PFSK-1 (cell line): ENCODE measurements at regions not wholly inside any gene's neighbourhood (a gene's known extent, or its start where the extent isn't known, plus 50 kb on each side); places are given as distances from the start of the nearest gene placed in this dataset.

ENCODE experiments used
- POLR2AphosphoS5 ChIP-seq: IDR thresholded peaks from 2 replicates; pipeline ENCODE4 v1.6.1; 2012; ENCODE audit warnings: low read depth, mild to moderate bottlenecking, control low read depth, low read length, moderate library complexity
- REST ChIP-seq, 2 experiments: IDR thresholded peaks; 2 replicates each; pipeline versions ENCODE4 v1.6.1 to v1.8.0; 2011 to 2012; ENCODE audit warnings: low read depth in 2 of 2, low read length in 2 of 2, control low read depth in 1 of 2, inconsistent platforms in 1 of 2, mild to moderate bottlenecking in 1 of 2, moderate library complexity in 1 of 2; ENCODE audit not compliant: insufficient read depth in 1 of 2
- SIN3A ChIP-seq: IDR thresholded peaks from 2 replicates; pipeline ENCODE4 v1.6.1; 2012; ENCODE audit warnings: mild to moderate bottlenecking, low read length, moderate library complexity, borderline replicate concordance; ENCODE audit not compliant: insufficient read depth

GRCh38 chr3:80994085-80994665, 767.3 kb downstream of the GBE1 start:
- TF ChIP-seq POLR2AphosphoS5 = no peak
- TF ChIP-seq SIN3A = no peak
- TF ChIP-seq REST (IDR thresholded peaks at IDR 0.05; ENCODE audit: insufficient read depth in 1 of 2, low read depth in 2 of 2, low read length in 2 of 2) = no peak
